Keratinocyte (primary cell): ENCODE measurements at regions not wholly inside any gene's neighbourhood (a gene's known extent, or its start where the extent isn't known, plus 50 kb on each side); places are given as distances from the start of the nearest gene placed in this dataset.

ENCODE experiments used
- CTCF ChIP-seq, 3 experiments: IDR thresholded peaks in 1 of 3; conservative IDR thresholded peaks in 1 of 3; optimal IDR thresholded peaks in 1 of 3; 2 replicates in 2 of 3; 3 replicates in 1 of 3; pipeline versions ENCODE3 to v1.5.1; 2011; ENCODE audit warnings: low read length in 3 of 3, mild to moderate bottlenecking in 3 of 3, moderate library complexity in 2 of 3, control low read depth in 1 of 3, inconsistent platforms in 1 of 3; ENCODE audit not compliant: insufficient read depth in 2 of 3; ENCODE audit errors: extremely low read depth in 1 of 3
- EZH2 ChIP-seq: IDR thresholded peaks from one replicate; pipeline ENCODE4 v1.6.1; 2012; ENCODE audit warnings: inconsistent platforms, mild to moderate bottlenecking, low read length, moderate library complexity

DNA sequence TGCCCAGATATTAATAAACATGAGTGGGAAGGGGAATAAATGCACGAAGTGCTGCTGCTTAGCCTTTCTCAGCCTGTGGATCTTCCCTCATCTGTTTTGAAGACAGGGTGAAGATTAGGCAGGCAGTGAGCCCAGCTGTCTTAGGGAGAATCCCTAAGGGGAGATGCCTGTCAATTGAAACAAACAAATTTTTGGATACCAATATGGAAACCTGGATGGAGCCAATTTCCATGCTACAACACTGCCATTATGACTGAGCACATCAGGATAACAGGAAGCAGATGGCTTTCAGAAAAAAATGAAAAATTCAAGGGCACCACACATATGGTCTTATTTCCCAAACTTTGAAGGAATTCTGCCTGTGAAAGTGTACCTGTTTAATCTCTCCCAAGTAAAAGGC is 80.3 kb downstream of the HMHB1 start:
- TF ChIP-seq CTCF (optimal IDR thresholded peaks at IDR 0.05 in 1 of 3, IDR thresholded peaks at IDR 0.05 in 1 of 3, conservative IDR thresholded peaks at IDR 0.05 in 1 of 3; ENCODE audit: extremely low read depth in 1 of 3, insufficient read depth in 2 of 3, low read length in 3 of 3) (no peak), EZH2 (no peak)
